A549 (cell line): ENCODE measurements at regions not wholly inside any gene's neighbourhood (a gene's known extent, or its start where the extent isn't known, plus 50 kb on each side); places are given as distances from the start of the nearest gene placed in this dataset.

Source experiments
- ATAC-seq, 2 experiments: fragments of 200-7000 bp in 1 of 2; fragments of >200 bp in 1 of 2; cut with Nextera tagmentation in 1 of 2; cut with Tn5 transposase in 1 of 2; 3 replicates each; pipeline versions ENCODE4 v1.8.0 to v1.9.1; 2018 to 2020; ENCODE audit warnings: mild to moderate bottlenecking in 1 of 2, moderate library complexity in 1 of 2
- CTCF ChIA-PET: fragments of 300-600 bp; sonication (Branson Sonifier 250); formaldehyde crosslinking; extraction: SDS; loops from one replicate; lab custom pipeline; 2021; ENCODE audit warnings: antibody characterized with exemption, inconsistent platforms; lab: Yijun Ruan, JAX
- POLR2A ChIA-PET: fragments of 350-600 bp; formaldehyde crosslinking; extraction: SDS; loops from one replicate; lab custom pipeline; 2021; ENCODE audit warnings: antibody characterized with exemption, inconsistent platforms; lab: Yijun Ruan, JAX
- DNase-seq, 2 experiments: peaks; one replicate each; pipeline versions ENCODE4 v3.0.0 to v3.0.0-alpha.2; 2011 to 2016; ENCODE audit warnings: low read depth in 1 of 2, low spot score in 1 of 2
- FAIRE-seq: peaks from 2 replicates; lab custom pipeline; 2011; peaks lifted over from hg19 to GRCh38; lab: Jason Lieb, UNC
- H3K27ac ChIP-seq, 2 experiments: fragments of >200 bp; sonication (Bioruptor Twin); formaldehyde crosslinking; 3 replicates each; pipeline ENCODE4 v1.5.1; 2016 to 2017
- H3K4me1 ChIP-seq: fragments of >200 bp; sonication (Bioruptor Twin); formaldehyde crosslinking; 3 replicates; pipeline ENCODE4 v1.6.1; 2016
- H3K4me2 ChIP-seq: fragments of >200 bp; sonication (Bioruptor Twin); formaldehyde crosslinking; 3 replicates; pipeline ENCODE4 v1.6.1; 2016
- H3K4me3 ChIP-seq: fragments of >200 bp; sonication (Bioruptor Twin); formaldehyde crosslinking; 3 replicates; pipeline ENCODE4 v1.5.1; 2016
- H3K9me3 ChIP-seq: fragments of >200 bp; sonication (Bioruptor Twin); formaldehyde crosslinking; 3 replicates; pipeline ENCODE4 v1.6.1; 2016
- BCL3 ChIP-seq: fragments of >200 bp; sonication (Bioruptor Twin); formaldehyde crosslinking; IDR thresholded peaks from 3 replicates; pipeline ENCODE4 v1.6.1; 2016
- BHLHE40 ChIP-seq: IDR thresholded peaks from 2 replicates; pipeline ENCODE4 v1.6.1; 2012; ENCODE audit warnings: low read depth, low read length, inconsistent platforms
- CBX2 ChIP-seq: fragments of 200-600 bp; sonication (generic); IDR thresholded peaks from 2 replicates; pipeline ENCODE4 v1.6.1; 2016; ENCODE audit warnings: low read depth, mild to moderate bottlenecking, borderline replicate concordance
- CBX8 ChIP-seq: fragments of 200-600 bp; sonication (generic); IDR thresholded peaks from 2 replicates; pipeline ENCODE4 v1.6.1; 2016
- CEBPB ChIP-seq, 2 experiments: fragments of >200 bp in 1 of 2; sonication (Bioruptor Twin) in 1 of 2; formaldehyde crosslinking in 1 of 2; IDR thresholded peaks; 2 replicates each; pipeline ENCODE4 v1.6.1; 2012 to 2016
- CTCF ChIP-seq: fragments of >200 bp; sonication (Bioruptor Twin); formaldehyde crosslinking; IDR thresholded peaks from 3 replicates; pipeline ENCODE4 v1.5.1; 2016
- E2F6 ChIP-seq: IDR thresholded peaks from 2 replicates; pipeline ENCODE4 v1.6.1; 2012; ENCODE audit warnings: low read depth, borderline replicate concordance
- EHMT2 ChIP-seq: fragments of 200-600 bp; sonication (generic); IDR thresholded peaks from 2 replicates; pipeline ENCODE4 v1.6.1; 2016; ENCODE audit warnings: antibody characterized with exemption, low read depth, mild to moderate bottlenecking, moderate library complexity
- ELK1 ChIP-seq: fragments of 150-350 bp; IDR thresholded peaks from 2 replicates; pipeline ENCODE4 v1.6.1; 2014; ENCODE audit warnings: low read depth, mild to moderate bottlenecking, low read length
- EP300 ChIP-seq, 2 experiments: fragments of >200 bp; sonication (Bioruptor Twin); formaldehyde crosslinking; IDR thresholded peaks; 2 replicates in 1 of 2; 3 replicates in 1 of 2; pipeline ENCODE4 v1.6.1; 2016 to 2017
- ESRRA ChIP-seq: fragments of 150-350 bp; IDR thresholded peaks from 2 replicates; pipeline ENCODE4 v1.6.1; 2014; ENCODE audit warnings: mild to moderate bottlenecking, low read length, borderline replicate concordance
- FOXS1 ChIP-seq: fragments of 250-450 bp; sonication (Bioruptor Pico); IDR thresholded peaks from 2 replicates; pipeline ENCODE4 v1.5.0; 2020; ENCODE audit warnings: mild to moderate bottlenecking, moderate library complexity
- GATA3 ChIP-seq: IDR thresholded peaks from 2 replicates; pipeline ENCODE4 v1.6.1; 2012; ENCODE audit warnings: borderline replicate concordance
- HMGXB4 ChIP-seq: fragments of 250-450 bp; sonication (Bioruptor Pico); IDR thresholded peaks from 2 replicates; pipeline ENCODE4 v1.5.0; 2021; ENCODE audit warnings: mild to moderate bottlenecking, moderate library complexity, borderline replicate concordance
- JUN ChIP-seq, 2 experiments: fragments of >200 bp; sonication (Bioruptor Twin); formaldehyde crosslinking; IDR thresholded peaks; 2 replicates in 1 of 2; 3 replicates in 1 of 2; pipeline ENCODE4 v1.6.1; 2016 to 2017
- MAZ ChIP-seq: fragments of 150-350 bp; IDR thresholded peaks from 2 replicates; pipeline ENCODE4 v1.6.1; 2014; ENCODE audit warnings: antibody characterized with exemption, low read depth, low read length, borderline replicate concordance
- PBX3 ChIP-seq: IDR thresholded peaks from 2 replicates; pipeline ENCODE4 v1.6.1; 2012
- PHF8 ChIP-seq: fragments of 200-600 bp; sonication (generic); IDR thresholded peaks from 2 replicates; pipeline ENCODE4 v1.6.1; 2016; ENCODE audit warnings: low read depth, mild to moderate bottlenecking, antibody characterized with exemption, moderate library complexity, borderline replicate concordance
- RAD21 ChIP-seq, 2 experiments: fragments of >200 bp in 1 of 2; sonication (Bioruptor Twin) in 1 of 2; formaldehyde crosslinking in 1 of 2; IDR thresholded peaks in 1 of 2; conservative IDR thresholded peaks in 1 of 2; 2 replicates in 1 of 2; 3 replicates in 1 of 2; pipeline ENCODE4 v1.6.1; 2012 to 2018; ENCODE audit warnings: inconsistent platforms in 1 of 2
- USF2 ChIP-seq: fragments of 450-650 bp; IDR thresholded peaks from 2 replicates; pipeline ENCODE4 v1.6.1; 2014; ENCODE audit warnings: antibody characterized with exemption
- ZSCAN20 ChIP-seq: fragments of 250-450 bp; sonication (Bioruptor Pico); IDR thresholded peaks from 2 replicates; pipeline ENCODE4 v1.8.0; 2022; ENCODE audit warnings: mild to moderate bottlenecking, moderate library complexity
- WGBS: methylation state at CpG from one replicate; pipeline ENCODE4 v1.1.6; 2017; ENCODE audit errors: missing lambda C conversion rate; 5-methylcytosine and 5-hydroxymethylcytosine counted together

GRCh38 chr20:47861116-47861515, 75.8 kb upstream of the SULF2 start:
- no peak for FAIRE-seq
- ChIA-PET CTCF (interaction anchor here (1.2 to 1.9 kb wide), 2 partner anchors 34 to 759 kb away, joined by 3 to 7 read pairs; no protein-coding TSS in a partner anchor), POLR2A (no interaction called here)
- no peak for TF ChIP-seq MAZ
- no peak for TF ChIP-seq BHLHE40
- TF ChIP-seq CBX8, result no peak
- DNase-seq, result no peak
- Histone ChIP-seq H3K27ac (no peak overlapping the region), H3K4me3 (no peak overlapping the region), H3K9me3 (no peaks in the 10 kb centered on the region), H3K4me1 (no peaks in the 10 kb centered on the region), H3K4me2 (no peak overlapping the region)
- no peak for ATAC-seq
- WGBS, result 59% methylated on average over 5 of the region's 5 CpGs

- H3K27ac ChIP-seq, result no peak overlapping the region
- DNase-seq, result no peak
- ChIA-PET CTCF (interaction anchor here (1.9 kb wide), 1 partner anchor 760 kb away, joined by 7 read pairs; no protein-coding TSS in a partner anchor), POLR2A (no interaction called here)
- no peaks in the 10 kb centered on the region for H3K4me1 ChIP-seq
- ATAC-seq, result 0 out of 6 replicates have a peak, but pooled peaks of 1 of the 2 experiments have one; percentile 39
- no peaks in the 10 kb centered on the region for H3K9me3 ChIP-seq
- no peak for FAIRE-seq
- H3K4me3 ChIP-seq, result no peak overlapping the region
- H3K4me2 ChIP-seq, result no peak overlapping the region
- 28% methylated on average over 9 of the region's 14 CpGs for WGBS
- TF ChIP-seq PHF8, result no peak
- no peak for TF ChIP-seq GATA3
- no peak for TF ChIP-seq RAD21 (conservative IDR thresholded peaks at IDR 0.05 in 1 of 2, IDR thresholded peaks at IDR 0.05 in 1 of 2)
- TF ChIP-seq CEBPB (IDR thresholded peaks at IDR 0.05), result no peak
- no peak for TF ChIP-seq PBX3
- TF ChIP-seq FOXS1 (CRISPR knock-in tag), result no peak
- TF ChIP-seq CTCF, result no peak
- TF ChIP-seq BCL3, result no peak
Observed at GRCh38 chr20:47860049-47860830, 75.0 kb upstream of the SULF2 start.

GRCh38 chr20:47859278-47859677, 74.0 kb upstream of the SULF2 start:
- DNase-seq (no peak), ATAC-seq (no peak), FAIRE-seq (no peak)
- CTCF ChIA-PET, result no interaction called here
- no peak overlapping the region for H3K4me2 ChIP-seq
- no peaks in the 10 kb centered on the region for H3K4me1 ChIP-seq
- H3K4me3 ChIP-seq, result no peak overlapping the region
- no peaks in the 10 kb centered on the region for H3K9me3 ChIP-seq
- TF ChIP-seq PHF8 (no peak), ZSCAN20 (CRISPR knock-in tag) (no peak), CBX2 (no peak), USF2 (no peak), E2F6 (no peak), HMGXB4 (CRISPR knock-in tag) (no peak), EHMT2 (no peak), ESRRA (no peak), BHLHE40 (no peak), EP300 (IDR thresholded peaks at IDR 0.05) (no peak), JUN (IDR thresholded peaks at IDR 0.05) (no peak), CBX8 (no peak), ELK1 (no peak)
- WGBS, result 63% methylated on average over 6 of the region's 6 CpGs
- POLR2A ChIA-PET, result no interaction called here
- no peak overlapping the region for H3K27ac ChIP-seq
